Stomach (tissue), 4 donors: ENCODE measurements at regions not wholly inside any gene's neighbourhood (a gene's known extent, or its start where the extent isn't known, plus 50 kb on each side); places are given as distances from the start of the nearest gene placed in this dataset.

Experiments
- EP300 ChIP-seq: sonication (generic); formaldehyde crosslinking; IDR thresholded peaks from one replicate; pipeline ENCODE4 v1.6.1; 2017; ENCODE audit warnings: antibody characterized with exemption
- POLR2A ChIP-seq, 4 donors: fragments of 450-650 bp; IDR thresholded peaks; one replicate each; pipeline ENCODE4 v1.6.1; 2016; ENCODE audit warnings: antibody characterized with exemption in 4 of 4, control low read depth in 2 of 4, mild to moderate bottlenecking in 1 of 4, moderate library complexity in 1 of 4
- POLR2AphosphoS5 ChIP-seq, 3 donors: sonication (generic); formaldehyde crosslinking; IDR thresholded peaks; one replicate each; pipeline ENCODE4 v1.6.1; 2016; ENCODE audit warnings: antibody characterized with exemption in 3 of 3
- TF ChIP-seq, protein P1 (sequence below), 7 experiments: fragments of 450-650 bp in 4 of 7; fragments of 200-600 bp in 3 of 7; sonication (generic) in 3 of 7; IDR thresholded peaks; one replicate each; pipeline ENCODE4 v1.5.1; 2016 to 2019; ENCODE audit warnings: antibody characterized with exemption in 7 of 7, control low read depth in 2 of 7, mild to moderate bottlenecking in 1 of 7

DNA sequence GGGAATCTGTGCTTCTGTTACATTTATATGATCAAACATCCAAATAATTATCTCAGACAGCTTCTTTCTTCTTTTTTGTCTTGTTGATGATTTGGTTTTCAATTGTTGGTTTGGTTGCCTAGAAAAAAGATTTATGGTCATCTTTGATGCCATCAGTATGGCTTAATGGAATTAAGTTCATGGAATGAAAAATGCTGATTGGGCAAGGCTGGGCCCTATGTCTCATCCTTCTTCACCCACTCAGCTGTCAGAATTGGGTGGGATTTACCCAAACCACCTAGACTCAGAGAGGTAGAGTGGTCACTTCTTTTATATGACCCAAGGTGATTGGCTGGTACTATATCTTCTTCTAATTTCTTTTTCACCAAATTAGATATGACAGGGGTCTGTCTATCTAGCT is 258.3 kb downstream of the DOK5 start:
- TF ChIP-seq, protein P1, sequence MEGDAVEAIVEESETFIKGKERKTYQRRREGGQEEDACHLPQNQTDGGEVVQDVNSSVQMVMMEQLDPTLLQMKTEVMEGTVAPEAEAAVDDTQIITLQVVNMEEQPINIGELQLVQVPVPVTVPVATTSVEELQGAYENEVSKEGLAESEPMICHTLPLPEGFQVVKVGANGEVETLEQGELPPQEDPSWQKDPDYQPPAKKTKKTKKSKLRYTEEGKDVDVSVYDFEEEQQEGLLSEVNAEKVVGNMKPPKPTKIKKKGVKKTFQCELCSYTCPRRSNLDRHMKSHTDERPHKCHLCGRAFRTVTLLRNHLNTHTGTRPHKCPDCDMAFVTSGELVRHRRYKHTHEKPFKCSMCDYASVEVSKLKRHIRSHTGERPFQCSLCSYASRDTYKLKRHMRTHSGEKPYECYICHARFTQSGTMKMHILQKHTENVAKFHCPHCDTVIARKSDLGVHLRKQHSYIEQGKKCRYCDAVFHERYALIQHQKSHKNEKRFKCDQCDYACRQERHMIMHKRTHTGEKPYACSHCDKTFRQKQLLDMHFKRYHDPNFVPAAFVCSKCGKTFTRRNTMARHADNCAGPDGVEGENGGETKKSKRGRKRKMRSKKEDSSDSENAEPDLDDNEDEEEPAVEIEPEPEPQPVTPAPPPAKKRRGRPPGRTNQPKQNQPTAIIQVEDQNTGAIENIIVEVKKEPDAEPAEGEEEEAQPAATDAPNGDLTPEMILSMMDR (IDR thresholded peaks at IDR 0.05): no peak
- TF ChIP-seq EP300 (no peak), POLR2AphosphoS5 (IDR thresholded peaks at IDR 0.05) (no peak), POLR2A (IDR thresholded peaks at IDR 0.05) (no peak)
